Fibroblast of lung (primary cell): ENCODE measurements at regions not wholly inside any gene's neighbourhood (a gene's known extent, or its start where the extent isn't known, plus 50 kb on each side); places are given as distances from the start of the nearest gene placed in this dataset.

Experiments
- EZH2 ChIP-seq: IDR thresholded peaks from 2 replicates; pipeline ENCODE4 v1.5.1; 2012; ENCODE audit warnings: low read length, control low read depth, mild to moderate bottlenecking; ENCODE audit errors: missing control alignments
- TF ChIP-seq, protein P1 (sequence below), 2 donors: IDR thresholded peaks in 1 of 2; conservative IDR thresholded peaks in 1 of 2; 1 replicate in 1 of 2; 2 replicates in 1 of 2; pipeline ENCODE4 v1.5.1; 2011 to 2012; ENCODE audit warnings: low read length in 2 of 2, control low read depth in 1 of 2, inconsistent platforms in 1 of 2, low read depth in 1 of 2, mild to moderate bottlenecking in 1 of 2

DNA sequence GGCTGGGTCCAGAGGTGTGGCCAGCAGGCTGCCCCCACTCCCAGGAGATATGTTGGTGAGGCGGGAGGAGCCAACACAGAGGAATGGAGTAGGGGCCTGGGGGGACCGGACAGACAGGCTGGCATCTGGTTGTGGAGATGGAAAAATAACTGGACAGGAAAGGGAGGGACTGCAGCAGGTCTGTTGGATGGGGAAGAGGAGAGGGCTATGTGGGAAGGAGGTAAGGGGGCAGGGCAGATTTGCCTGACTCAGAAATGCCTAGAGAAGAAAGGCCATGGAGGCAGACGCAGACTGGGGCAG, 160.4 kb downstream of the TRIM29 start:
- TF ChIP-seq, protein P1, sequence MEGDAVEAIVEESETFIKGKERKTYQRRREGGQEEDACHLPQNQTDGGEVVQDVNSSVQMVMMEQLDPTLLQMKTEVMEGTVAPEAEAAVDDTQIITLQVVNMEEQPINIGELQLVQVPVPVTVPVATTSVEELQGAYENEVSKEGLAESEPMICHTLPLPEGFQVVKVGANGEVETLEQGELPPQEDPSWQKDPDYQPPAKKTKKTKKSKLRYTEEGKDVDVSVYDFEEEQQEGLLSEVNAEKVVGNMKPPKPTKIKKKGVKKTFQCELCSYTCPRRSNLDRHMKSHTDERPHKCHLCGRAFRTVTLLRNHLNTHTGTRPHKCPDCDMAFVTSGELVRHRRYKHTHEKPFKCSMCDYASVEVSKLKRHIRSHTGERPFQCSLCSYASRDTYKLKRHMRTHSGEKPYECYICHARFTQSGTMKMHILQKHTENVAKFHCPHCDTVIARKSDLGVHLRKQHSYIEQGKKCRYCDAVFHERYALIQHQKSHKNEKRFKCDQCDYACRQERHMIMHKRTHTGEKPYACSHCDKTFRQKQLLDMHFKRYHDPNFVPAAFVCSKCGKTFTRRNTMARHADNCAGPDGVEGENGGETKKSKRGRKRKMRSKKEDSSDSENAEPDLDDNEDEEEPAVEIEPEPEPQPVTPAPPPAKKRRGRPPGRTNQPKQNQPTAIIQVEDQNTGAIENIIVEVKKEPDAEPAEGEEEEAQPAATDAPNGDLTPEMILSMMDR (conservative IDR thresholded peaks at IDR 0.05 in 1 of 2, IDR thresholded peaks at IDR 0.05 in 1 of 2; ENCODE audit: low read depth in 1 of 2, low read length in 2 of 2) = no peak
- TF ChIP-seq EZH2 = no peak
